ENCODE measurements at regions not wholly inside any gene's neighbourhood (a gene's known extent, or its start where the extent isn't known, plus 50 kb on each side); places are given as distances from the start of the nearest gene placed in this dataset.

DNA sequence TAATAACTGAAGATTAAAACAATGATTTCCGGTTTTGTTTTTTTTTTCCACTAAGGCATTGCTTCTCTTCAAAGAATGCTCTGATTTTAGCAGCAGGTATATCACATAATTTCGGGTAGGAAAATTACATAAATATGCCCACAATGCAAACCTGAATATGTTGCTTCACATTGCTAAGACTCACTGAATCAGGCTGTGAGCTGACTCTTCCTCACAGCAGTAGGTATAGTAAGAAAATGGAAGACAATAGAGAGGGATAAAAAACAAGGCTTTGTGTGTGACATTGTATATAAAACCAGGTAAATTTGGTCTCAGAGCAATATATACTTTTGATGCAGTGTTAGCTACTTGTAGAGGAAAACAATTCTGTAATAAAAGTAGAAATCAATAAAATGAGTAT lies 1355.0 kb downstream of the OLFM4 start:
- Histone ChIP-seq H3K9me3 (ENCODE audit: control insufficient read depth, insufficient read depth, low read depth, low read length) (no peaks in the 10 kb centered on the region), H3K4me1 (ENCODE audit: control insufficient read depth, insufficient read depth, low read length) (no peaks in the 10 kb centered on the region), H3K36me3 (ENCODE audit: control insufficient read depth in 2 of 2, insufficient read depth in 1 of 2, low read length in 2 of 2) (no peaks in the 10 kb centered on the region), H3K4me3 (ENCODE audit: low read depth, low read length) (no peak overlapping the region), H3K27ac (ENCODE audit: extremely low read depth, low read depth, low read length) (no peak overlapping the region)
- POLR2A ChIA-PET, result no interaction called here
- CTCF ChIA-PET, result no interaction called here
- TF ChIP-seq ZNF157 (tag by site-specific recombination; IDR thresholded peaks at IDR 0.05), result no peak
- TF ChIP-seq ZNF624 (tag by site-specific recombination; IDR thresholded peaks at IDR 0.05), result no peak
- TF ChIP-seq BCL11B (tag by site-specific recombination; IDR thresholded peaks at IDR 0.05; ENCODE audit: low read depth), result no peak
- no peak for TF ChIP-seq ZNF112 (tag by site-specific recombination; IDR thresholded peaks at IDR 0.05)
- TF ChIP-seq ZNF404 (tag by site-specific recombination; IDR thresholded peaks at IDR 0.05), result no peak
- TF ChIP-seq, protein P1, sequence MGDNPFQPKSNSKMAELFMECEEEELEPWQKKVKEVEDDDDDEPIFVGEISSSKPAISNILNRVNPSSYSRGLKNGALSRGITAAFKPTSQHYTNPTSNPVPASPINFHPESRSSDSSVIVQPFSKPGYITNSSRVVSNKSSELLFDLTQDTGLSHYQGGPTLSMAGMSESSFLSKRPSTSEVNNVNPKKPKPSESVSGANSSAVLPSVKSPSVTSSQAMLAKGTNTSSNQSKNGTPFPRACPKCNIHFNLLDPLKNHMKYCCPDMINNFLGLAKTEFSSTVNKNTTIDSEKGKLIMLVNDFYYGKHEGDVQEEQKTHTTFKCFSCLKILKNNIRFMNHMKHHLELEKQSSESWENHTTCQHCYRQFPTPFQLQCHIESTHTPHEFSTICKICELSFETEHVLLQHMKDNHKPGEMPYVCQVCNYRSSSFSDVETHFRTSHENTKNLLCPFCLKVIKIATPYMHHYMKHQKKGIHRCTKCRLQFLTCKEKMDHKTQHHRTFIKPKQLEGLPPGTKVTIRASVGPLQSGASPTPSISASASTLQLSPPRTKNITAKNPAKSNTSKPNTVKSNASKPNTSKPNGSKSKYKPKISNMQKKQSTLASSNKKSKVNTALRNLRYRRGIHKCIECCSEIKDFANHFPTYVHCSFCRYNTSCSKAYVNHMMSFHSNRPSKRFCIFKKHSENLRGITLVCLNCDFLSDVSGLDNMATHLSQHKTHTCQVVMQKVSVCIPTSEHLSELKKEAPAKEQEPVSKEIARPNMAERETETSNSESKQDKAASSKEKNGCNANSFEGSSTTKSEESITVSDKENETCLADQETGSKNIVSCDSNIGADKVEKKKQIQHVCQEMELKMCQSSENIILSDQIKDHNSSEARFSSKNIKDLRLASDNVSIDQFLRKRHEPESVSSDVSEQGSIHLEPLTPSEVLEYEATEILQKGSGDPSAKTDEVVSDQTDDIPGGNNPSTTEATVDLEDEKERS (tag by site-specific recombination; IDR thresholded peaks at IDR 0.05), result no peak
- no peak for TF ChIP-seq ZNF10 (tag by site-specific recombination; IDR thresholded peaks at IDR 0.05)
- TF ChIP-seq ZNF280C (tag by site-specific recombination; IDR thresholded peaks at IDR 0.05), result no peak
- no peak for TF ChIP-seq ZNF544 (tag by site-specific recombination; IDR thresholded peaks at IDR 0.05)
- no peak for TF ChIP-seq SP3 (tag by site-specific recombination; IDR thresholded peaks at IDR 0.05)
- TF ChIP-seq, protein P2, sequence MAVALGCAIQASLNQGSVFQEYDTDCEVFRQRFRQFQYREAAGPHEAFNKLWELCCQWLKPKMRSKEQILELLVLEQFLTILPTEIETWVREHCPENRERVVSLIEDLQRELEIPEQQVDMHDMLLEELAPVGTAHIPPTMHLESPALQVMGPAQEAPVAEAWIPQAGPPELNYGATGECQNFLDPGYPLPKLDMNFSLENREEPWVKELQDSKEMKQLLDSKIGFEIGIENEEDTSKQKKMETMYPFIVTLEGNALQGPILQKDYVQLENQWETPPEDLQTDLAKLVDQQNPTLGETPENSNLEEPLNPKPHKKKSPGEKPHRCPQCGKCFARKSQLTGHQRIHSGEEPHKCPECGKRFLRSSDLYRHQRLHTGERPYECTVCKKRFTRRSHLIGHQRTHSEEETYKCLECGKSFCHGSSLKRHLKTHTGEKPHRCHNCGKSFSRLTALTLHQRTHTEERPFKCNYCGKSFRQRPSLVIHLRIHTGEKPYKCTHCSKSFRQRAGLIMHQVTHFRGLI (tag by site-specific recombination; IDR thresholded peaks at IDR 0.05), result no peak

DNA sequence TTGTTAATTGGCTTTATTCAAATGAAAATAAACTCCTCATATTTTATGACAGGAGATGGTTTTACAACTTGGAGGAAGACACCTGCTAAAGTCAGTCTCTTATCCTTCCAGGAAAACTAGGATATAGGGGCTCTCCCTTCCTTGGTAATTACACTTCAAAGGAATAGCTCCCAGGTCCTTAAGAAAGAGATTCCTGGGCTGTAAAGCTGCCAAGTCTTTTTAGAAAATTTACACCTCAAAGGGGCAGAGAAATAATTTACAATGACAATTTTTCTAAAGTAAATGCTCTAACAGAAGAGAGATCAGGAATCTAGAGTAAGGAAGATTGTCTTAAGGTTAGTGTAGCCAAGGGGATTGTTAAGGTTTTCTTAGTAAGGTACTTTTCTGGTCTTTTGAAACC lies 1359.0 kb downstream of the OLFM4 start:
- POLR2A ChIA-PET, result no interaction called here
- H3K4me1 ChIP-seq (ENCODE audit: control insufficient read depth, insufficient read depth, low read length), result no peaks in the 10 kb centered on the region
- no peak overlapping the region for H3K27ac ChIP-seq (ENCODE audit: extremely low read depth, low read depth, low read length)
- TF ChIP-seq ZNF701 (tag by site-specific recombination; IDR thresholded peaks at IDR 0.05), result no peak
- no peak for TF ChIP-seq ZNF473 (tag by site-specific recombination; IDR thresholded peaks at IDR 0.05)
- no peak for TF ChIP-seq ZBTB10 (tag by site-specific recombination; IDR thresholded peaks at IDR 0.05)
- TF ChIP-seq ZNF792 (tag by site-specific recombination; IDR thresholded peaks at IDR 0.05), result no peak
- no peak for TF ChIP-seq ZNF830 (tag by site-specific recombination; IDR thresholded peaks at IDR 0.05; ENCODE audit: low read depth)
- no peak for TF ChIP-seq ZNF707 (tag by site-specific recombination; IDR thresholded peaks at IDR 0.05)
- TF ChIP-seq OVOL3 (tag by site-specific recombination; IDR thresholded peaks at IDR 0.05), result no peak
- no peak for TF ChIP-seq RBAK (tag by site-specific recombination; IDR thresholded peaks at IDR 0.05)
- no peak for TF ChIP-seq ZNF24 (tag by site-specific recombination; IDR thresholded peaks at IDR 0.05)
- TF ChIP-seq ZSCAN5A (tag by site-specific recombination; IDR thresholded peaks at IDR 0.05), result no peak
- TF ChIP-seq ZNF560 (tag by site-specific recombination; IDR thresholded peaks at IDR 0.05; ENCODE audit: borderline replicate concordance), result no peak
- no peaks in the 10 kb centered on the region for H3K9me3 ChIP-seq (ENCODE audit: control insufficient read depth, insufficient read depth, low read depth, low read length)
- CTCF ChIA-PET, result no interaction called here
- H3K4me3 ChIP-seq (ENCODE audit: low read depth, low read length), result no peak overlapping the region
- H3K36me3 ChIP-seq (ENCODE audit: control insufficient read depth in 2 of 2, insufficient read depth in 1 of 2, low read length in 2 of 2), result no peaks in the 10 kb centered on the region
